HUES48 (cell line): ENCODE measurements at regions not wholly inside any gene's neighbourhood (a gene's known extent, or its start where the extent isn't known, plus 50 kb on each side); places are given as distances from the start of the nearest gene placed in this dataset.

Source experiments
- H3K27ac ChIP-seq: one replicate; pipeline ENCODE4 v1.7.0; 2013; ENCODE audit warnings: low read depth, low read length, inconsistent platforms
- H3K27me3 ChIP-seq: 2 replicates; pipeline ENCODE4 v1.6.1; 2013; ENCODE audit warnings: mild to moderate bottlenecking, low read length; ENCODE audit not compliant: control insufficient read depth, insufficient read depth
- H3K36me3 ChIP-seq: 2 replicates; pipeline ENCODE4 v1.6.1; 2013; ENCODE audit warnings: low read length; ENCODE audit not compliant: control insufficient read depth, insufficient read depth
- H3K4me1 ChIP-seq: 2 replicates; pipeline ENCODE4 v1.6.1; 2013; ENCODE audit warnings: mild to moderate bottlenecking, low read length; ENCODE audit not compliant: control insufficient read depth, insufficient read depth
- H3K4me3 ChIP-seq: 2 replicates; pipeline ENCODE4 v1.5.1; 2013; ENCODE audit warnings: mild to moderate bottlenecking, low read depth, low read length
- H3K9ac ChIP-seq: 2 replicates; pipeline ENCODE4 v1.6.1; 2013; ENCODE audit warnings: mild to moderate bottlenecking, low read depth, low read length, moderate library complexity
- H3K9me3 ChIP-seq: 2 replicates; pipeline ENCODE4 v1.6.1; 2013; ENCODE audit warnings: low read length; ENCODE audit not compliant: control insufficient read depth, insufficient read depth

DNA sequence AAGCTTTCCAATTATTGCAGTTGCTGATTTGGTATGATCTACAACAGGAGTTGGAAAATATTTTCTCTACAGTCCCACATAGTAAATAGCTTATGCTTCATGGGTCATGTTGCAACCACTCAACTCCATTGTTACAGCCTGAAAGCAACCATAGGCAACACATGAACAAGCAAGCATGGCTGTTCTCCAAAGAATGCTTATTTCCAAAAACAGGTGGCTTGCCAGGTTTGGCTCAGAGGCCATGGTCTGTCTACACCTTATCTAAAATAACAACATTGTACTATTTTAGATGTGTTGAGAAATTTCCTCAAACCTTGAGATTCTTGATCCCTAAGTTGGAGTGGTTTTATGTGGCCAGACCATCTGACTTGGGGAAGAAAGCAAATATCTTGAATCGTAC, 153.9 kb upstream of the MPPED2 start:
- H3K9ac ChIP-seq = no peak overlapping the region
- no peaks in the 10 kb centered on the region for H3K4me1 ChIP-seq
- H3K36me3 ChIP-seq = no peaks in the 10 kb centered on the region
- no peaks in the 10 kb centered on the region; the same call in 1 of the 2 replicates for H3K27me3 ChIP-seq
- H3K4me3 ChIP-seq = no peak overlapping the region
- H3K9me3 ChIP-seq = no peaks in the 10 kb centered on the region
- H3K27ac ChIP-seq = no peak overlapping the region

- Histone ChIP-seq H3K9me3 (no peaks in the 10 kb centered on the region), H3K4me3 (no peak overlapping the region), H3K4me1 (no peaks in the 10 kb centered on the region), H3K9ac (no peak overlapping the region), H3K27ac (no peak overlapping the region), H3K27me3 (no peaks in the 10 kb centered on the region), H3K36me3 (no peaks in the 10 kb centered on the region)
Measured at GRCh38 chr11:30735946-30736345, 149.8 kb upstream of the MPPED2 start.

GRCh38 chr11:30733748-30734147, 147.6 kb upstream of the MPPED2 start:
- Histone ChIP-seq H3K27ac (no peak overlapping the region), H3K36me3 (no peaks in the 10 kb centered on the region), H3K9me3 (no peaks in the 10 kb centered on the region), H3K4me1 (peaks cover 10% of the 10 kb centered on the region; the same call in 1 of the 2 replicates), H3K27me3 (no peaks in the 10 kb centered on the region), H3K9ac (no peak overlapping the region), H3K4me3 (no peak overlapping the region)

GRCh38 chr11:30730011-30730410, 143.9 kb upstream of the MPPED2 start:
- H3K4me1 ChIP-seq = peaks cover 10% of the 10 kb centered on the region; the same call in 1 of the 2 replicates
- H3K9me3 ChIP-seq = no peaks in the 10 kb centered on the region
- no peaks in the 10 kb centered on the region for H3K27me3 ChIP-seq
- H3K27ac ChIP-seq = no peak overlapping the region
- no peak overlapping the region for H3K4me3 ChIP-seq
- no peaks in the 10 kb centered on the region for H3K36me3 ChIP-seq
- no peak overlapping the region for H3K9ac ChIP-seq

- Histone ChIP-seq H3K4me1 (peaks cover 10% of the 10 kb centered on the region; the same call in 1 of the 2 replicates), H3K4me3 (no peak overlapping the region), H3K9ac (no peak overlapping the region), H3K27ac (no peak overlapping the region), H3K9me3 (no peaks in the 10 kb centered on the region), H3K27me3 (no peaks in the 10 kb centered on the region), H3K36me3 (no peaks in the 10 kb centered on the region)
Measured at GRCh38 chr11:30729187-30729713, 143.1 kb upstream of the MPPED2 start.

GRCh38 chr11:30725645-30726195, 139.6 kb upstream of the MPPED2 start:
- H3K27ac ChIP-seq = no peak overlapping the region
- no peaks in the 10 kb centered on the region for H3K27me3 ChIP-seq
- H3K9me3 ChIP-seq = no peaks in the 10 kb centered on the region
- peaks cover 10% of the 10 kb centered on the region; the same call in 1 of the 2 replicates for H3K4me1 ChIP-seq
- no peak overlapping the region for H3K9ac ChIP-seq
- no peaks in the 10 kb centered on the region for H3K36me3 ChIP-seq
- H3K4me3 ChIP-seq = no peak overlapping the region

- no peak overlapping the region for H3K9ac ChIP-seq
- H3K36me3 ChIP-seq = no peaks in the 10 kb centered on the region
- no peak overlapping the region for H3K4me3 ChIP-seq
- H3K27ac ChIP-seq = no peak overlapping the region
- no peaks in the 10 kb centered on the region for H3K9me3 ChIP-seq
- H3K27me3 ChIP-seq = no peaks in the 10 kb centered on the region
- H3K4me1 ChIP-seq = peaks cover 5% of the 10 kb centered on the region
Measured at GRCh38 chr11:30724274-30724673, 138.1 kb upstream of the MPPED2 start.

- no peaks in the 10 kb centered on the region for H3K9me3 ChIP-seq
- peaks cover 12% of the 10 kb centered on the region for H3K4me1 ChIP-seq
- no peaks in the 10 kb centered on the region for H3K27me3 ChIP-seq
- H3K4me3 ChIP-seq = no peak overlapping the region
- no peak overlapping the region for H3K27ac ChIP-seq
- H3K9ac ChIP-seq = no peak overlapping the region
- H3K36me3 ChIP-seq = no peaks in the 10 kb centered on the region
Measured at GRCh38 chr11:30719371-30719770, 133.2 kb upstream of the MPPED2 start.

DNA sequence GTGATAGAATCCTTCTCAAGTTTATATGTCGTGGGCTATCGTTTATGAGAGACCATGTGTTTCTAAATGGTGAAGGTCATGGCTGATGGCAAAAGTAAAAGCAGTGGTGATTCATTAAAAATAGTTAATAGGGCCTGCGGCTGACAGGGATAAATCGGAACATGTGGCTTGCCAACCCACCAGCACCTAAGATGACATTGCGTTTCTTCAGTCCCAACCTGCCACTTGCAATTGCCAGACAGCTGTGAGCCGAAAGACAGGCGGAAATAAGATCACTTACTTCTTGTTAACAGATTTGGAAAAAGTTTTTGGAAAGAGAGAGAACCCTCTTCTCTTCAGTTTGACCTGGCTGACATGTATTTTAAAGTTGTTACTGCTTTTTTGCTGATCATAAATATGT, 131.5 kb upstream of the MPPED2 start:
- peaks cover 12% of the 10 kb centered on the region for H3K4me1 ChIP-seq
- H3K27me3 ChIP-seq = no peaks in the 10 kb centered on the region
- H3K9ac ChIP-seq = no peak overlapping the region
- no peak overlapping the region for H3K4me3 ChIP-seq
- H3K36me3 ChIP-seq = no peaks in the 10 kb centered on the region
- no peak overlapping the region for H3K27ac ChIP-seq
- no peaks in the 10 kb centered on the region for H3K9me3 ChIP-seq

DNA sequence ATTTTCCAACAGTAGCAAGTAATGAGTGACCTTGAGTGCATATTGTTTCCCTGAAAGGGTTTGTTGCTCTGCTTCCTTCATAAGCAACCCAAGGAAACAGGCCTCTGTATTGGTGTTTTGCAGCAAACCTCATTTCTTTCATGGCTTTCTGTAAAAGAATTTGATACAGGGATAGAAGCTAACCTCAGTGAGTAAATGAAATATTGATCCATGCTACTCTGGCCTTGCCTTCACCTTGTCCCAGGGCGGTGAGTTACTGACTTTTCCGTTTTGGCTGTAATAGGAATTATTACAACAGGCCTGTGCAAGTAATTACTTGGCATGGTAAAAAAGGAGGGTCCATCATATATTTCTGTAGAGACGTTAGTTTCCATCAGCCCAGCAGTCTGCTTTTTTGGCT, 130.9 kb upstream of the MPPED2 start:
- no peaks in the 10 kb centered on the region for H3K36me3 ChIP-seq
- no peak overlapping the region for H3K4me3 ChIP-seq
- no peaks in the 10 kb centered on the region for H3K27me3 ChIP-seq
- no peak overlapping the region for H3K27ac ChIP-seq
- H3K9ac ChIP-seq = no peak overlapping the region
- H3K4me1 ChIP-seq = peaks cover 12% of the 10 kb centered on the region
- no peaks in the 10 kb centered on the region for H3K9me3 ChIP-seq

DNA sequence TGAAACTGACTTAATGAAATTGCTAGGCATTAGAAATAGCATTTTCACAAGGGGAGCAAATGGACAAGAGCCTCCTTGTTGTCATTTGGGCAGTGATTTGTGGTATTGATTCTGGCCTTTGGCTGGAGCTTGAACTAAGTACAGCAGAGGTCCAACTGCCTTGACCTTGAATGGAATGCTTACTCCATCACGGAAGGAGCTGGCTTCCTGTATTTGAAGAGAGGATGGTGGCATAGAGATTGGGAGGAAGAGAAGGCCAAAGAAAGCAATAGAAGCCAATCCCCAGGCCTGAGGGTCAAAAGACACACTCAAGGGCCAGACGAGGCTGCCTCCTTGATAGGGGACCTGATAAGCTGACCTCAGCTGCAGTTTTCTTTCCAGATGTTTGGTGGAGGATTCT, 126.6 kb upstream of the MPPED2 start:
- no peaks in the 10 kb centered on the region for H3K36me3 ChIP-seq
- no peak overlapping the region for H3K4me3 ChIP-seq
- H3K4me1 ChIP-seq = no peaks in the 10 kb centered on the region
- no peaks in the 10 kb centered on the region for H3K9me3 ChIP-seq
- no peak overlapping the region for H3K27ac ChIP-seq
- no peaks in the 10 kb centered on the region for H3K27me3 ChIP-seq
- H3K9ac ChIP-seq = no peak overlapping the region
